Activated CD8-positive, alpha-beta memory T cell treated with anti-CD3 and anti-CD28 coated beads for 24 hours (primary cell): ENCODE measurements at regions not wholly inside any gene's neighbourhood (a gene's known extent, or its start where the extent isn't known, plus 50 kb on each side); places are given as distances from the start of the nearest gene placed in this dataset.

Experiments used
- DNase-seq: peaks from one replicate; pipeline ENCODE4 v3.0.0-alpha.2; 2020

- DNase-seq, result no peak
Observed at GRCh38 chr4:3683077-3683743, 83.0 kb upstream of the ADRA2C start.

- DNase-seq, result no peak
Observed at GRCh38 chr4:3682236-3683076, 83.7 kb upstream of the ADRA2C start.

GRCh38 chr4:3681191-3681590 lies 85.0 kb upstream of the ADRA2C start:
- DNase-seq, result no peak

- DNase-seq, result no peak
Observed at GRCh38 chr4:3680656-3681055, 85.5 kb upstream of the ADRA2C start.

- no peak for DNase-seq
Observed at GRCh38 chr4:3679851-3680311, 86.3 kb upstream of the ADRA2C start.

GRCh38 chr4:3679071-3679825 lies 86.9 kb upstream of the ADRA2C start:
- no peak for DNase-seq

- DNase-seq, result no peak
Observed at GRCh38 chr4:3677748-3678070, 88.5 kb upstream of the ADRA2C start.

- DNase-seq, result no peak
Observed at GRCh38 chr4:3676907-3677747, 89.1 kb upstream of the ADRA2C start.

- no peak for DNase-seq
Observed at GRCh38 chr4:3676196-3676595, 90.0 kb upstream of the ADRA2C start.

GRCh38 chr4:3675251-3676115 lies 90.7 kb upstream of the ADRA2C start:
- DNase-seq, result no peak

- no peak for DNase-seq
Observed at GRCh38 chr4:3674479-3674851, 91.7 kb upstream of the ADRA2C start.

- DNase-seq, result no peak
Observed at GRCh38 chr4:3673716-3674478, 92.3 kb upstream of the ADRA2C start.

- no peak for DNase-seq
Observed at GRCh38 chr4:3673176-3673575, 93.0 kb upstream of the ADRA2C start.

- DNase-seq, result no peak
Observed at GRCh38 chr4:3672465-3672831, 93.7 kb upstream of the ADRA2C start.

- DNase-seq, result no peak
Observed at GRCh38 chr4:3671571-3672464, 94.4 kb upstream of the ADRA2C start.

GRCh38 chr4:3670521-3671519 lies 95.4 kb upstream of the ADRA2C start:
- DNase-seq, result no peak

GRCh38 chr4:3669553-3669949 lies 96.6 kb upstream of the ADRA2C start:
- no peak for DNase-seq

- no peak for DNase-seq
Observed at GRCh38 chr4:3668825-3669552, 97.2 kb upstream of the ADRA2C start.
